Adrenal gland (tissue), 9 donors: ENCODE measurements at regions not wholly inside any gene's neighbourhood (a gene's known extent, or its start where the extent isn't known, plus 50 kb on each side); places are given as distances from the start of the nearest gene placed in this dataset.

Experiments
- DNase-seq, 7 donors: peaks; one replicate each; pipeline ENCODE4 v3.0.0-alpha.2; 2019 to 2020
- H3K27ac ChIP-seq, 5 donors: fragments of 200-600 bp; sonication (generic) in 4 of 5; 1 replicate in 3 of 5; 2 replicates in 2 of 5; pipeline versions ENCODE4 v1.5.1 to v1.8.0; 2016 to 2020; ENCODE audit warnings: mild to moderate bottlenecking in 1 of 5
- H3K27me3 ChIP-seq: fragments of 200-600 bp; 2 replicates; pipeline ENCODE4 v1.8.0; 2021
- H3K36me3 ChIP-seq, 2 donors: fragments of 200-600 bp; replicated peaks in 1 of 2; 1 replicate in 1 of 2; 2 replicates in 1 of 2; pipeline versions ENCODE4 v1.5.1 to v1.8.0; 2018 to 2022
- H3K4me1 ChIP-seq, 2 donors: fragments of 200-600 bp; replicated peaks in 1 of 2; 1 replicate in 1 of 2; 2 replicates in 1 of 2; pipeline versions ENCODE4 v1.5.1 to v1.8.0; 2018 to 2021
- H3K4me3 ChIP-seq, 4 donors: fragments of 200-600 bp; sonication (generic) in 3 of 4; one replicate each; pipeline ENCODE4 v1.5.1; 2016 to 2018
- H3K9me3 ChIP-seq, 3 donors: fragments of 200-600 bp; sonication (generic) in 1 of 3; replicated peaks in 1 of 3; 1 replicate in 2 of 3; 2 replicates in 1 of 3; pipeline versions ENCODE4 v1.5.1 to v1.8.0; 2016 to 2021
- CTCF ChIP-seq, 6 experiments: fragments of 450-650 bp in 4 of 6; fragments of 200-600 bp in 2 of 6; sonication (generic) in 1 of 6; IDR thresholded peaks; 1 replicate in 5 of 6; 2 replicates in 1 of 6; pipeline versions ENCODE4 v1.5.1 to v1.8.0; 2016 to 2021; ENCODE audit warnings: antibody characterized with exemption in 6 of 6, mild to moderate bottlenecking in 2 of 6, moderate library complexity in 1 of 6
- POLR2A ChIP-seq, 2 donors: fragments of 450-650 bp; IDR thresholded peaks; one replicate each; pipeline ENCODE4 v1.6.1; 2017; ENCODE audit warnings: antibody characterized with exemption in 2 of 2, mild to moderate bottlenecking in 2 of 2, moderate library complexity in 1 of 2
- WGBS, 4 donors: extraction: QIAGEN DNeasy Blood & Tissue Kit in 2 of 4; methylation state at CpG; one replicate each; pipeline versions ENCODE4 v1.1.5 to v1.1.7; 2013 to 2017; 5-methylcytosine and 5-hydroxymethylcytosine counted together
- intact Hi-C, 2 donors: fragments of 100-400 bp; cut with DNase I; formaldehyde crosslinking; loops; one replicate each; pipeline versions ENCODE4 v1.14.1 to v1.15.0; 2022 to 2023
- donor health status: healthy with polysubstance abuse.
- donor health status: Bipolar disorder and iron deficiency.
- donor health status: DM: yes; HTN: yes; CAD: no.
- donor health status: DM: no; HTN: no; CAD: no.
- donor health status: DM: no; HTN: no; CAD: no.

GRCh38 chr4:171288816-171289432 is 524.3 kb upstream of the GALNTL6 start:
- no peak overlapping the region for H3K27ac ChIP-seq
- intact Hi-C loops: no loop called here
- 48 to 68% (median 59%) methylated on average over 3 of the region's 3 CpGs for WGBS, 4 donors
- no peaks in the 10 kb centered on the region for H3K36me3 ChIP-seq
- no peaks in the 10 kb centered on the region for H3K9me3 ChIP-seq
- H3K4me3 ChIP-seq: no peak overlapping the region
- DNase-seq: no peak
- no peaks in the 10 kb centered on the region for H3K4me1 ChIP-seq
- TF ChIP-seq CTCF (IDR thresholded peaks at IDR 0.05) (no peak), POLR2A (IDR thresholded peaks at IDR 0.05) (no peak)
- no peaks in the 10 kb centered on the region for H3K27me3 ChIP-seq

- no peak for DNase-seq
- TF ChIP-seq CTCF (IDR thresholded peaks at IDR 0.05) (no peak), POLR2A (IDR thresholded peaks at IDR 0.05) (no peak)
- Histone ChIP-seq H3K4me1 (no peaks in the 10 kb centered on the region), H3K27ac (no peak overlapping the region), H3K36me3 (no peaks in the 10 kb centered on the region), H3K9me3 (no peaks in the 10 kb centered on the region), H3K4me3 (no peak overlapping the region), H3K27me3 (no peaks in the 10 kb centered on the region)
- intact Hi-C loops: no loop called here
- 53 to 69% (median 59%) methylated on average over 4 of the region's 4 CpGs for WGBS, 4 donors
Observed at GRCh38 chr4:171281359-171281758, 531.8 kb upstream of the GALNTL6 start.

- H3K27me3 ChIP-seq: no peaks in the 10 kb centered on the region
- WGBS, 4 donors: 56 to 63% (median 58%) methylated on average over 2 of the region's 2 CpGs
- intact Hi-C loops: no loop called here
Observed at GRCh38 chr4:171279131-171279530, 534.1 kb upstream of the GALNTL6 start.

GRCh38 chr4:171266671-171267070 is 546.5 kb upstream of the GALNTL6 start:
- 58 to 66% (median 60%) methylated on average over 6 of the region's 6 CpGs for WGBS, 4 donors
- intact Hi-C loops: no loop called here
- Histone ChIP-seq H3K9me3 (peaks cover 0 to 13% (median 0%) of the 10 kb centered on the region in 3 donors), H3K36me3 (no peaks in the 10 kb centered on the region), H3K27me3 (no peaks in the 10 kb centered on the region), H3K4me3 (no peak overlapping the region), H3K27ac (no peak overlapping the region), H3K4me1 (no peaks in the 10 kb centered on the region)
- no peak for DNase-seq
- TF ChIP-seq CTCF (IDR thresholded peaks at IDR 0.05) (no peak), POLR2A (IDR thresholded peaks at IDR 0.05) (no peak)

More at GRCh38 chr4:171279131-171279530, 534.1 kb upstream of the GALNTL6 start:
- Histone ChIP-seq H3K9me3 (no peaks in the 10 kb centered on the region), H3K4me3 (no peak overlapping the region), H3K27ac (no peak overlapping the region), H3K4me1 (no peaks in the 10 kb centered on the region), H3K36me3 (no peaks in the 10 kb centered on the region)
- TF ChIP-seq POLR2A (IDR thresholded peaks at IDR 0.05) (no peak), CTCF (IDR thresholded peaks at IDR 0.05) (no peak)
- no peak for DNase-seq
